ENCODE measurements at regions not wholly inside any gene's neighbourhood (a gene's known extent, or its start where the extent isn't known, plus 50 kb on each side); places are given as distances from the start of the nearest gene placed in this dataset.
A peak's percentile ranks its signal among the peaks of the same experiment; 100 is the strongest.

GRCh38 chr9:136611606-136612005 lies 51.1 kb upstream of the EGFL7 start:
- Histone ChIP-seq H3K4me1 (peaks cover 10% of the 10 kb centered on the region), H3K27ac (no peak overlapping the region), H3K4me3 (no peak overlapping the region), H3K36me3 (no peaks in the 10 kb centered on the region), H3K9ac (ENCODE audit: low read depth in 2 of 2, low read length in 2 of 2) (peak overlapping the region in 1 of 2 donors; percentile 5), H3K9me3 (no peaks in the 10 kb centered on the region), H3K27me3 (no peaks in the 10 kb centered on the region)
- no peak for DNase-seq
- no peak for TF ChIP-seq CTCF (IDR thresholded peaks at IDR 0.05)
- intact Hi-C loops (cut with DNase I) = no loop called here

DNA sequence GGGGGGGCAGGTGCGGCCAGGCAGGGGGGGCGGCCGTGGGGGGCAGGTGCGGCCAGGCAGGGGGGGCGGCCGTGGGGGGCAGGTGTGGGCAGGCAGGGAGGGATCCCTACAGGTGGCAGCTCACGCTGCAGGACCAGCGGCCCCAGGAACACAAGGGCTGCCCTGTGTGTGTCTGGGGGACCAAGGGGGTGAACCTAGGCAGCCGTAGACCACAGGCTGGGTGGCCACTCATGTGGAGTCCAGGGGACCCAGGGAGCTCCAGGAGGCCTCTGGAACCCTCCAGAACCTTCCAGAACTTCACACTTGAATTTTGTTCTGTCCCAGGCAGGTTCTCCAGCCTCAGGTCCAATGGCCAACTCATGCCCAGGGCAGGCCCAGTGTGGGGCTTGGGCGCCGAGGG lies 51.6 kb upstream of the EGFL7 start:
- peaks cover 15% of the 10 kb centered on the region for H3K4me1 ChIP-seq
- DNase-seq = no peak

GRCh38 chr9:136610426-136610825 lies 52.3 kb upstream of the EGFL7 start:
- intact Hi-C loops (cut with DNase I) = no loop called here
- no peak overlapping the region for H3K4me3 ChIP-seq
- H3K36me3 ChIP-seq = no peaks in the 10 kb centered on the region
- no peaks in the 10 kb centered on the region for H3K9me3 ChIP-seq
- no peak overlapping the region for H3K9ac ChIP-seq (ENCODE audit: low read depth in 2 of 2, low read length in 2 of 2)
- H3K4me1 ChIP-seq = peaks cover 15% of the 10 kb centered on the region
- DNase-seq = peak; percentile 58
- TF ChIP-seq CTCF (IDR thresholded peaks at IDR 0.05) = no peak
- H3K27me3 ChIP-seq = no peaks in the 10 kb centered on the region
- H3K27ac ChIP-seq = no peak overlapping the region

More for the DNA sequence above, 51.6 kb upstream of the EGFL7 start:
- Histone ChIP-seq H3K9me3 (no peaks in the 10 kb centered on the region), H3K9ac (ENCODE audit: low read depth in 2 of 2, low read length in 2 of 2) (peak overlapping the region in 1 of 2 donors; percentile 5), H3K36me3 (no peaks in the 10 kb centered on the region), H3K4me3 (no peak overlapping the region), H3K27me3 (no peaks in the 10 kb centered on the region), H3K27ac (no peak overlapping the region)
- intact Hi-C loops (cut with DNase I) = no loop called here
- TF ChIP-seq CTCF (IDR thresholded peaks at IDR 0.05) = no peak

DNA sequence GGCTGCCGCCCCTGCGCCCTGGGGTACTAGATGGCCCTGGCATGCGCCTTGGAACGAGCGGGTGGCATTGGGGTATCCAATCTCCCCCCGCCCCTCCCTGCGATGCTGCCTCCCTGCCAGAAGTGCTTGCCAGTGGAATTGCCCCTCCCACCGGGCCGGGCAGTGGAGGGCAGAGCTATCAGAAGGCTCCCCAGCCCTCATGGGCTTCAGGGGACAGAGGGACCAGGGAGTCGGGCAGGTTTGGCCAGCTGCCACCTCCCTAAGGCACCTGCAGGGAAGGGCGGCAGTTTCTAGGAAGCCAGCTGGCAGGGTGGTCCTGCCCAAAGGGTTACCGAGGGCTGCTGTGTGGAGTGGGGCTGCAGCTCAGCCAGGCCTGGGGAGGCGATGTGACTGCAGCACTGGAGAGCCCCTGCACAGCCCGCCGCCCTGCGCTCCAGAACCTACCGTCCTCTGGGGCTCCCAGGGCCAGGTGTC lies 52.8 kb upstream of the EGFL7 start:
- no peak overlapping the region for H3K4me3 ChIP-seq
- no peak overlapping the region for H3K9ac ChIP-seq (ENCODE audit: low read depth in 2 of 2, low read length in 2 of 2)
- H3K36me3 ChIP-seq = no peaks in the 10 kb centered on the region
- no peak for TF ChIP-seq CTCF (IDR thresholded peaks at IDR 0.05)
- DNase-seq = no peak
- intact Hi-C loops (cut with DNase I) = no loop called here
- H3K4me1 ChIP-seq = peaks cover 18% of the 10 kb centered on the region
- no peak overlapping the region for H3K27ac ChIP-seq
- H3K9me3 ChIP-seq = no peaks in the 10 kb centered on the region
- no peaks in the 10 kb centered on the region for H3K27me3 ChIP-seq

DNA sequence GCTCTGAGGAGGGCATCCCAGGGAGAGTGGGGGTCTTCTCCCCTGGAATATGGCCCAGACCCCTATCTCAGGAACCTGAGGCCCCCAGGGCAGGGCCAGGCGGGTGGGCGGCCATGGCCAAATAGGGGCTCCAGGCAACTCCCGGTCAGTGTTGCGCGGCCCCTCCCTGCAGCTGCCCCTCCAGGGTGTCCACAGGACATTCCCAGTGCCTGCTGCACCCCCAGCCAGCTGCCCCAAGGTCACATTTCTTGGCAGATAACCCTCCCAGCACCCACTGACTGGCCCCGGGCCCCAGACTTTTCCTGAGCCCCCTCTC lies 53.6 kb upstream of the EGFL7 start:
- no peak for DNase-seq
- intact Hi-C loops (cut with DNase I) = no loop called here
- no peak overlapping the region for H3K4me3 ChIP-seq
- H3K36me3 ChIP-seq = no peaks in the 10 kb centered on the region
- no peak overlapping the region for H3K27ac ChIP-seq
- no peaks in the 10 kb centered on the region for H3K9me3 ChIP-seq
- no peaks in the 10 kb centered on the region for H3K27me3 ChIP-seq
- no peak for TF ChIP-seq CTCF (IDR thresholded peaks at IDR 0.05)
- peaks cover 23% of the 10 kb centered on the region for H3K4me1 ChIP-seq
- H3K9ac ChIP-seq (ENCODE audit: low read depth in 2 of 2, low read length in 2 of 2) = peak overlapping the region in 1 of 2 donors; percentile 4
